ENCODE measurements at regions not wholly inside any gene's neighbourhood (a gene's known extent, or its start where the extent isn't known, plus 50 kb on each side); places are given as distances from the start of the nearest gene placed in this dataset.

DNA sequence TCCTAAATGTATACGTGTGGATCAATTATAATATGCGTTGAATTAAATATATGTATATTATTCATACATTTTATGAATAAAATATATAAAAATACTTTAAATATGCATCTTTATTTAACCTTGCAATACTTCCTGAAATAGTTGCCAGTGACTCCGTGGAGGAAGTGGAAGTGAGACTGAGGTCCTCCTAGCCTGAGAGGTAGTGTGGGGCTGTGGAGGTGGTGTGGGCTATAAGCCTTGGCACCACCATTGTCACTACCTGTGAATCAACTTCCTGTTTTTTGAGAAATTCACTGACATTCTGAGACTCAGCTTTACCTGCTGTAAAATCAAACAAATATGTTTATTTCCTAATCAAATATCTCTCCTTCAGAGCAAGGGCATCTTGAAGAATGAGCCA, 514.2 kb downstream of the VRK1 start:
- DNase-seq = no peak

DNA sequence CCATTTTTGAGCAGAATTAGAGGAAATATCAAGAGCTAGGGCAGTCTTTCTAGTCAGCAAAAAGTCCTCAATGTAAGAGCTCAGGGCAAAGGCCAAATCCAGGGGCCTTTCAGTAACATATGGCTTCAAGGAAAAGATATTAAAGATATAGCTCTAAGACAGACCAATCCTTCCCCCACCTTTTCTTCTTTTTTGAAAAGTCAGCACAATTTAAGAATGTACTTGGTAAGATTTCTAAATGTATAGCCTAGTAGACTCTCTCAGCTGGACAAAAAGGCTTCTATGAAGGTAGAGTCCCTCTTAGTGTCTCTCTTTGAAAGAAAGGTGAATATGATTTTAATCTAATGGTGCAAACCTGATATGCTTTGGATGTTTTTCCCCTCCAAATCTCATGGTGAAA, 515.7 kb downstream of the VRK1 start:
- no peak for DNase-seq

DNA sequence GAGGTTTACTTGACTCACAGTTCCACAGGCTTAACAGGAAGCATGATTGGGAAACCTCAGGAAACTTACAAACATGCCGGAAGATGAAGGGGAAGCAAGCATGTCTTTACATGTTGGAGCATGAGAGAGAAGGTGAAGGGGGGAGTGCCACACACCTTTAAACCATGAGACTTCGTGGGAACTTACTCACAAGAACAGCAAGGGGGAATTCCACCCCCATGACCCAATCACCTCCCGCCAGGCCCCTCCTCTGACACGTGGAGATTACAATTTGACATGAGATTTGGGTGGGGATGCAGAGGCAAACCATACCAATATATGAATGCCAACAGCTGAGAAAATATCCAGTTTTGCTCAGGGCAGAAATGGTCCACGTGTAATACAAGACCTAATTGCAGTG, 518.6 kb downstream of the VRK1 start:
- no peak for DNase-seq

DNA sequence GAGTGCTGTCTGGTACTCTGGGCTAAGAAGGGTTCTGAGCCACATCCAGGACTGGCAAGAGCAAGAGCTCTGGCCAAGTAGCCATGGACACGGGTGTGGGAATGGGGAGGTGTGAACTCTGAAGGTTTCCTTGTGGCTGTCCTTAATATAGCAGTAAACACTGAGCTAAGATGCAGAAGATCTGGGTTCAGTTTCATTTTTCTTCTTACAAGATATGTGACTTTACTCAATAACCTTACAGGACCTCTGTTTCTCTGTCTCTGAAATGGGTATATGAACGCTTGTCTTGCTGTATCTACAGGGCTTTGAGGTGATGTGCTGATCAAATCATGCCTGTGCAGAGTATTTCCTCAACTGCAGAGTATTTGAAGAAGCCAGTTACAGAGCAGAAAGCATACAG, 521.2 kb downstream of the VRK1 start:
- no peak for DNase-seq

DNA sequence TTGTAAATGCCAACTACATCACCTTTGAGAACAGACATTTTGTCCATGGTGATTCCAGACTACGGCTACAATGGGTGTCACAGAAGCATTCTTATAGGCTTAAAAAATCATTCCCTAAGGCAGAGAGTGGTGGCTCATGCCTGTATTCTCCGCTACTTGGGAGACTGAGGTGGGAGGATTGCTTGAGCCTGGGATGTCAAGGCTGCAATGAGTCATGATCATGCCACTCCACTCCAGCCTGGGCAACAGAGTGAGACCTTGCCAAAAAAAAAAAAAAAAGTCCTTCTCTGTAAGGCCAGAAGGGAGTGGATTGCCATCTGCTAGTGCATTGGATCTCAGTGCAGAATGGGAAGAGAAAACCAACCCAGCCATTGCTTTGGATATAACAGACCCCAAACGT, 522.5 kb downstream of the VRK1 start:
- no peak for DNase-seq

DNA sequence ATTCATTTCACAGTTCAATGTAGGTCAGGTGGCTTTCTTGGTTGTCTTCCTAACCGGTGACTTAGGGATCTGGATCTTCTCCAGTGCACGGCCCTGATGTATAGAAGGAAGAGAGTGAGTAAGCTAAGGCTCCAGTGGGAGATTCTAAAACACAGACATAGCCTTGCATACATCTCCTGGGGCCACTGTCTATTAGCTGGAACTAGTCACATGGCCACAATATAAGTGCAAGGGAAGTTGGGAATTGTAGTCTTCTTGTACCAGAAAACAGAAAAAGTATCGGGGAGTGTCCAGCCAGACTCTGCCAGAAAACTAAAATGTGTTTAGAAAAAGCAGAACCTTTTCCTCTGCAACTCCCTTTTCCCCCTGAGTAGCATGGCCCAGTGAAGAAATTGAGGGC, 531.6 kb downstream of the VRK1 start:
- no peak for DNase-seq

DNA sequence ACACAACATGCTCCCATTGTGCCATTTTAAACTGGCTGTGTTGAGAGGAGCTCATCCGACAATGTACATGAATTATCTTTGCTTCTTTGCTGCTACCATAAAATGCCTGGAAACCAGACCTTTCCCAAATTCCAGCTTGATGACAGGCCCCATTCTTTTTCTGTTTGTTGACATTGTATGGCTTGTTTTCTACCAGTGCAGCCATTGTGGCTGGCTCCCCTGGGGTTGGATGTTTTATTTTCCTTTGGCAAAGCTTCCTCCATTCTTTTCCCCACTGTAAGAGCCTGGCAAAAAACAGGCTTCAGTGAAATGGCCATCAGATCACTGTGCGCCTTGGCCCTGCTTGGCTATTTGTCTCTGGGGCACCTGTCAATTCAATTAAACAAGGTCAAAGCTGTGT, 532.5 kb downstream of the VRK1 start:
- no peak for DNase-seq

DNA sequence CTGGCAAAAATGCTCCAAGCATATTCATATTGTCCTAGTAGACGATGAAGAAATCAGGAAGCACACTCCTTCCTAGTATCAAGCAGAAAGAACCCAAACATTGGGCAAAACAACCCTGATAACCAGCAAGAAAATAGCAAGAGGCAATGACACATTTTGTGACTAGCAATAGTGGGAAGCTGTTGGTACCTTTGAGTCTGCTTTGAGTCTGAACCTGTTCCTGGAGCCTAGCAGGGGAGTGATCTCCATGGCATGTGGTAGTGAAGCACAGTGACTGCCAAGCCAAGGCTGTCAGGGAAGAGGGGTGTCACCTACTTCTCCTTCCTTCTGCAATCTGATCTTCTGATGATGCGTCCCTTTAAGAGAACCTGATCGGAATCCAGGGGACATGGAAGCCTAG, 533.9 kb downstream of the VRK1 start:
- DNase-seq = no peak

DNA sequence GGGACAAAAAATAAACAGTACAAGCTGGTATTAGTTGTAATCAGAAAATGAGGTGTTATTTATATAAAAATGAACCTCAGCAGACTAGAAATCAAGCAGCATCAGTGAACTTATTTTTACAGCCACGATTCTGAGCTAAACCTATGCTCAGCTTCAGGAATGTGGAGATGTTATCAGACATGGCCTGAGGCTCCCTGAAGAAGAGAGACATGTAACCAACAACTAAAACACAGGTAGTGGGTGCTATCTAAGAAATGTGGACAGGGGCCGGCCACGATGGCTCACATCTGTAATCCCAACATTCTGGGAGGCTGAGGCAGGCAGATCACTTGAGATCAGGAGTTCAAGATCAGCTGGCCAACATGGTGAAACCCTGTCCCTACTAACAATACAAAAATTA, 534.3 kb downstream of the VRK1 start:
- no peak for DNase-seq

DNA sequence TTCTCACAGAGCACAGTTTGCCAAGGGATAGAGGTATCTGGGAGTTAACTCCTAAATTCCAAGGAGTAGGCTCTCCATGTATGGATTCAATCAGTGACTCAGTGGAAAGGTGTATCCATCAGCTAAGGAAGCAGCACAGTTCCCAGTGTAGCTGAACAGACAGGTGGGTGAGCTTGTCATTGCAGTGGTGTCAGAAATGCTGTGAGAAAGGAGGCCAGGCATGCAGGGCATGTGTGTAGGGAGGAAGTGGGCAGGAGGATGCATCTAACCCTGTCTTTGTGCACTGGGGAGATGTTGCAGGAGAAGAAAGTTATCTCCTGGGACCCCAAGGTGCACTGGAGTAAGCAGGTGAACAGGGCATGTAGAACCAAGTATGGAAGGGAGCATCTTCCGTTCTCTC, 539.0 kb downstream of the VRK1 start:
- no peak for DNase-seq

DNA sequence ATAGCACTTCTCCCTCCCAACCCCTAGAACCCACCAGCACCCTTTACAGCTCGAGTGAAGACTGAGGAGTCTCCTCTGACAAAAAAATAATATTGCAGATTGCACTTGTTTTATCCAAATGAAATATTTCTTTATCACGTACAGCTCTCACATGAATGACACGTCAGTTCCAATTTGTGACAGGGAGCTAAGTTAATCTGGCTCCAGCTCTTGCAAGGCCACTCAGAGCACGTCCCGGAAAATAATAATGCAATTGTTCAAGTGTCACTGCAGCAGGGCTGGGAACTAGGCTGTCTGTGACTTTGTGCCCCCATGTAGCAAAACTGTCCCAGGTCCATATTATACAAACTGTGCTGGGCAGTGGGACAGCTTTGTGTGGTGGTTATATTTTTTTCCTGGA, 539.6 kb downstream of the VRK1 start:
- DNase-seq = no peak

DNA sequence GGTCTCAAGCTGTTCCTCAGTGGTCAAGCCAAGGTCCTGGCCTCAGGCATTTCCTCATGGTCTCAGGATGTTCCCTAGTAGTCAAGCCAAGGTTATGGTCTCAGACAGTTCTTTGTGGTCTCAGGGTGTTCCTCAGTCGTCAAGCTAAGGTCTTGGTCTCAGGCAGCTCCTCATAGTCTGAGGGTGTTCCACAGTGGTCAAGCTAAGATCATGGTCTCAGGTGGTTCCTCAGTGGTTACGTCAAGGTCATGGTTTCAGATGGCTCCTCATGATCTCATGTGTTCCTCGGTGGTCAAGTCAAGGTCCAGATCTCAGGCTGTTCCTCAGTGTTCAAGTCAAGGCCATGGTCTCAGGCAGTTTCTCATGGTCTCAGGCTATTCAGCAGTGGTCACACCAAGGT, 540.1 kb downstream of the VRK1 start:
- DNase-seq = no peak

DNA sequence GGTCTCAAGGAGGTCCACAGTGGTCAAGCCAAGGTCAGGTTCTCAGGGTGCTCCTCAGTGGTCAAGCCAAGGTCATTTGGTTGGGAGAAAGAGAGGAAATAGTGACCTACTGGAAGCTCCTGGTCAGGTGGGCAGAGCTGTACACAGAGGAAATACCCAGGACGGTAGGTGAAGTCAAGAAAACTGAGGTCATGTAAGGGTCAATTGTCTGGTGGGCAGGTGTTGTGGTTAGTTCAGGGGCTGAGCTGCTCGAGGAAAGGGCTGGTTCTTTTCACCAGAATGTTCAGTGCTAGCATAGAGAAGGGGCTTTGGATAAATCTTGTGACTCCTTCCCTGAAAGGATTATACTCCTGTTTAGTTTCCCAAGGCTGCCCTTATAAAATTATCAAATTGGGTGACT, 540.5 kb downstream of the VRK1 start:
- no peak for DNase-seq

DNA sequence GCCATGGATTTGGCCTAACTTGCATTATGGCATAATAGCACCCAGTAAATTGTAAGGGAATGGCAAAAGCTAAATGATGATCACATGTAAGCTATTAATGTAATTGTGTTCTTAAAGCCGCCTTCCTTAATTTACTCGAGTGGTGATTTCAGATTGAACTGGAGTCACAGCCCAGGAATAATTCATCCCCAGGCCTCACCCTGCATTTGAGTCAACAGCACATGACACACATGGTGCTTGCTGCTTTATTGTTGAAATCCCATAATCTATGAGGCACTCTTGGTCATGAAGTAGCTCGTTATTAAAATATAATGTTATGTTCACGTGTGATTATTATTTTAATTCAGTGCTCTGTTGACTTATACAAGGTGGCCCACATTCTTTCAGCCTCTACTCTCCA, 547.5 kb downstream of the VRK1 start:
- no peak for DNase-seq

DNA sequence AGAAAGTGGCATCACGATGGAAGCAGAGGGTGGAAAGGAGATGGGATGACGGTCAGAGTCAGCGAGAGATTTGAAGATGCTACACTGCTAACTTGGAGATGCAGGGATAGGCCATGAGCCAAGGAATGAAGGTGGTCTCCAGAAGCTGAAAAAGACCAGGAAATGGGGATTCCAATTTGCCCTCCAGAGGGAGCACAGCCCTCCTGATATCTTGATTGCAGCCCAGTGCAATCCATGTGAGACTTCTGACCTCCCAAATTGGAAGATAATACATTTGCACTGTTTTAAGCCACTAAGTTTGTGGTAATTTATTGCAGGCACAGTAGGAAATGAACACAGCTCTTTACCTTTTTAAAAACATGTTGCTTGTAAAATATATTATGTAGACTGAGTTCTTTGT, 549.5 kb downstream of the VRK1 start:
- DNase-seq = no peak

DNA sequence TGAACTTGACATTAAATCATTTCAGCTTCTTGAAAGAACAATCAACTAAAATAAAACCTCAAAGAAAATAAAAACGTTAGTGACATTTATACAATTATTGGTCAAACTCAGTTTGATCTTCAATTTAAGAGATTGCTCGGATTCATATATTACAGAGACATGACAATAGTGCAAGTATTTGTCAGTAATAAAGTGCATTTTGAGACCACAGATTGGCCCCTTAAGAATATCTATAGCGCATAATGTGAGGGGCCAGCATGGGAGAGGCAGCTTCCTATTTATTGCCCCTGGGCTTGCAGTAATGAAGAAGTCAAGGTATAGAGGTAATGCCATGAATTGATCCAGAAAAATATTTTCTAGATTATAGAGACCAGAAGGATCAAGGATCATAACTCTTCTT, 552.3 kb downstream of the VRK1 start:
- DNase-seq = no peak

DNA sequence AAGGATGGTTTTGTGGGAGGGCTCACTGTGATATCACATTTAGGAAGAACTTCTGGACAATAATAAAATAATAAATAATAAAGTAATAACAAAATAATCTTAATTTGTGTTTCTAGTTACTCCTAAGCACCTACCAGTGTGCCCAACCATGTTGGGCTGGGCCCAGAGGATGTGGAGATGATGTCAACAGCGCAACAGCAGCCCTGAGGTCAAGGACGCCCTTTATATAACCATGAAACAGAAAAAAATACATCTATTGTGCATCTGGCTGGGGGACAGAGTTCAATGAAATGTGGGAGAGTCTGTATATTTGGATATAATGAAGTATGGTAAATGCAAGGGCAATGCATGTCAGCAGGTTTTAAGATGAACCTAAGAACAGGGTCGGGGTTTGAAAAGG, 552.8 kb downstream of the VRK1 start:
- no peak for DNase-seq

DNA sequence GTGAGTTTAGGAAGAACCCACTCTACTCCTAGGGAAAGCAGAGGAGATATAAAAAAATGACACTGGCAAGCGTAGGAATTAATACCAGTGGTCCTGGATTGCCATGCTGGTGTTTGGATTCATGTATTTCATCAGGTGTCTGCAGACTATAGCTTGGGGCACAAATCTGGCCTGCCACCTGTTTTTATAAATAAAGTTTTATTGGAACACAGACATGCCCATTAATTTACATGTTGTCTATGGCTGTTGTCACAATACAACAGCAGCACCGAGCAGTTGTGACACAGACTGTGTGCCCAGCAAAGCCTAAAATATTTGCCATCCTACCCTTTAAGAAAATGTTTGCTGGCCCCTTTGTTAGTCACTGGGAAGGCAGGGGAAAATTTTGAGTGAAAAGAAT, 553.2 kb downstream of the VRK1 start:
- DNase-seq = no peak

DNA sequence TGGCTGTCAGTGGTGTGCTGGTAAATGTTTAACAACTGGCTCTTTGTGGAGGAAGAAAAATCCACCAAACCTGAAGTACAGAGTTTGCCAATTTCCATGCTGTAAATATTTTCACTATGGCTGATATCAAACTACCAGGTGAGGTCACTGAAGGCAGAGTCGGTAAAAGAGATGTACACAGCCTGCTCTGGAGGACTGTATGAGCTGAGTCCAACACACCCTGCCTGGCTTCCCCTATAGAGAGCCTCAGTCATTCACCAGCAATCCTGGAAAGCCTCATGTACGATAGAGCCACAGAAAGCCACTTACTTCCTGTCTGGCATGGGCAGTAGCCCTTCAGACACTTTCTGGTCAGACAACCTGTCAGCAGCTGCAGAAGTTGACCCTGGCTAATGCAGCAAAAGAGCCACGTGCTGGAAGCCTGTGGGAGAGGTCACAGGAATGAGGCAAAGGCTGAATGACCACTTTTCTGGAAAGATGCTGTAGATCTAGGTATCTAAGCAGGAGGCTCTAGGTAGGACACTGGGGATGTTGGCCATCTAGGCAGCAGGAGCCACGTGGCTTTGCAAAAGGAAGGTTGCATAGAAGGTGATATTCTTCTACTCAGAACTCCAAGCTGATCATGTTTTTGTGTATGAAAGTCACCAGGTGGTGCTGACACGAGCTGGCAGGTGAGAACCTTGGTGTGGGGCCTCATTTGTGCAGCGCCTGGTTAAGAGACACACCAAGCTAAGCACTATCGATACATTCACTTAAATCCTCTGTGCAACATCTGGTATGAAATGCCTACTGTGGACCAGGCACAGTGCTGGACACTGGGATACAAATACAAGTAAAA, 553.9 kb downstream of the VRK1 start:
- no peak for DNase-seq

DNA sequence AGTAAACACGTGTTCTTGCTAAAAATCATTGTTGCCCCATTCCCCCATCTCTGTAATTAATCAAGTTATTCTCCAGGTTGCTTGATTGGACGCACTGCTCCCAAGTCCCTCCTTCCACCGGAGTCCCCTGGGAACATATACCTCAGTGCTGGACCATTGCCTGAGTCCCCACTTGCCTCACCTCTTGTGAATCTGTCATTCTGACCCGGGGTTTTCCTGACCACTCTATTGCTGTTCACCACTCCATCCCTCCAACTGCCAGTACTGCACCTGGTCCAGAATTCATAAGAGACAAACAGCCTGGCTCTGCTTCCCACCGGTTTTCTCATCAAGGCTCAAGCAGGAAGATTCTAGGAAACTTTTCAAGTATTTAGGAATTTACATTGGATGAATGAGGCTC, 555.9 kb downstream of the VRK1 start:
- DNase-seq = no peak

DNA sequence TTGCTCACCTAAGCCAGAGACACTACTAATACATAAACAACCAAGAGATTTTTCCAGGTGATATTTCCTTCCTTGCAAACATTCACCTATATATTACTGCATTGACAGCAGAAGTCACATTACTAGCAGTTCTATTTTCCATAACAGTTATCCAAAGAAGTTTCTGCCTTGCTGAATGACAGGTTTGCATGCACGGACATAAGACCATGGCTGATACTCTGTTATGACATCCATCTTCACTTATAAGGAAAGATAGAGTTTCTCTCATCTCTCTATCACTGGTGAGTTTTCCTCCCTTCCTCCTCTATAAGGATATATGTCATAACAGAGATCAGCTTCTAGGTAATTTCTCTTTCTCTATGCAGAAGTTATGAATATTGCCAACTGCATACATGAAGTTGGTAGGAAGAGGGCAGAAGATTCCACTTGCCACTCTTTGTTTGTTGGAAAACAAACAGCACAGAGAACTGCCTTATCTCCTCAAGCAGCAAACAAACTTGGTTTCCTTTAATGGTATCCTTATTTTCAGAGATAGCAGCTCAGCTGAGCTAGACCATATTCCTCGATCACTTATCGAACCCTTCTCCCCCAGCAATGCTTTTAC, 557.0 kb downstream of the VRK1 start:
- no peak for DNase-seq

DNA sequence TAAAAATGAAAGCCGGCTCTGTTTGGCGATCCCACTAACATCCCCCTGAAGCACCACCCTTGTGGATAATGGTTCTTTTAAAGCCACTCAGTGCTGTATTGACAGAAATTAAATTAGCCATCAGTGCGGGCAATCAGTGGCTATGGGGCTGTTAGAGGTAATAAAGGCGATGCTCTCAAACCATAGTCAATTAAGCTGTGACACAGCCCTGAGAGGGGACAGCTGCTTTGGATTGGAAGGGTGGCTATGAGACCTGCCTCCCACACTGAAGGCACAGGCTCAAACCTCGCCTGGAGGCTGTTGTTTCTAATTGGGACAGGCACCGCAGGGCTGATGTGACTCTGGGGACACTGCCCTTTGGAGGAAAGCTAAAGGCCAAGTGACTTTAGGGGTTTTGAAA, 562.2 kb downstream of the VRK1 start:
- no peak for DNase-seq

DNA sequence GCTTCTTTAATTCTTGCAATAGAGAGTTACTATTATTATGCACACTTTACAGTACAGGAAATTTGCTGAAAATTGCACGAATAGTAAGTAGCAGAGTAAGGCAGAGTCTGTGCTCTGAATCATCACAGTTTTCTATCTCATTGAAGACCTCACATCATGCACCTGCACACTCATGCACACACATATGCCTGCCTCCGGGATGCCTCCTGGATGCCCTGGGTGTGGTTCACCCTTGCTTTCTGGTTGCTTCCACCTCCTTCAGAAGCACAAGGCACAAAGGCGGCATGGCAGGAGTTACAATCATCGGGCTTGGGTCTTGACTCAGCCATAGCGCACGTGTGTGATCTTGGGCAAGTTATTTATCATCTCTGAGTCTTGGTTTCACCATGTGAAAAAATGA, 564.0 kb downstream of the VRK1 start:
- DNase-seq = no peak

DNA sequence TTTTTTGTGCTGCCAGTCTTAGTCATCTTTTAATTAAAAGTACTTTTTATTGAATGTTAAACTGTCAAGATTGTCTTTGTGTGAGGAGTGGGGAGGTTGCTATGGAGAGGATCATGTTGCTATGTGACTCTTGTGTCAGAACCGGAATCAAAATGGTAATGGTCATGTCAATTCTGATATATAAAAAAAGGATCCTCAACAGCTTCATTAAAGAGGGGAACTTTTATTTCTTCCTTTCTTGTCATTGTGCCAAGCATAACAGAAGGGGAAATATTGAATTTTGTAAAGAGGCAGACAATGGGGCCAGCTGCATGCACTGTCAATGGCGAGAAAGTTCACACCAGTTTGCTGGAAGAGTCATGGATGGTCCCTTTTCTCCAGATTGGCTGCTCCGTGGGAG, 564.8 kb downstream of the VRK1 start:
- no peak for DNase-seq

DNA sequence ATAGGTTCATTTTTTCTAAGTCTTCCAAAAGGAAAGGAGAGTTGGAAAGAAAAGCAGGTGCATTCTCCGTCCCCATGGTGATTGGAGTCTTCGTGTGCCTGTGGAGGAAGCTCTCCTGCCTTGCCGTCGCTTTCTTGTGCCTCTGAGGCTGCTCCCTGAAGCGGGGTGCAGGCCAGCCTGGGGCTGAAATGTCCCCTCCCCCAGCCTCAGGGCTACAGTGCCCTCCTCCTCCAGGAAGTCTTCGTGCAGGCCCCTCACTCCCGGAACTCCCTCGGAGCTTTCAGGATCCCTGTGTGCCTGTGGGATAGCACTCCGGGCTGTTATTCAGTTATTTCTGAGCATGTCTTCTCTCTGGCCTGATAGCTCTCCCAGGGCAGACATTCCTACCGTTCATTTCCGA, 569.2 kb downstream of the VRK1 start:
- no peak for DNase-seq
